ENCODE measurements at regions not wholly inside any gene's neighbourhood (a gene's known extent, or its start where the extent isn't known, plus 50 kb on each side); places are given as distances from the start of the nearest gene placed in this dataset.

DNA sequence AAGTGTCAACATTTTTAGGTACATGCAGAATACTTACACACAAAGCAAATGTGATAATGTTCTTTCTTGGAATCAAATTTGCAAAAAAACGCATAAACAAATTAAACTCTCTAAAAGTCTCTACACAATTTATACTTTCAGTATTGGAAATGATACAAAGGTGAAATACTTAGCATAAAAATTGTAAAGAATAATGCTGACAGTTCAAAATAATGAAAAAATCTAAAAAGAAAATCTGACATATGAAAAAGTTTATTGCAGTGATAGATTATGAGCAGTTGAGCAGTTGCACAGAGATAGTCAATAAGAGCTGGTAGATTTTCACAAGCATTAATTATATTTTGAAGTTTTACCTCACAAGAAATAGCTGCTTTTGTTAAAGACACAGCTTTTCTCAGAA lies 1176.4 kb upstream of the EYS start:
- no peak for DNase-seq

DNA sequence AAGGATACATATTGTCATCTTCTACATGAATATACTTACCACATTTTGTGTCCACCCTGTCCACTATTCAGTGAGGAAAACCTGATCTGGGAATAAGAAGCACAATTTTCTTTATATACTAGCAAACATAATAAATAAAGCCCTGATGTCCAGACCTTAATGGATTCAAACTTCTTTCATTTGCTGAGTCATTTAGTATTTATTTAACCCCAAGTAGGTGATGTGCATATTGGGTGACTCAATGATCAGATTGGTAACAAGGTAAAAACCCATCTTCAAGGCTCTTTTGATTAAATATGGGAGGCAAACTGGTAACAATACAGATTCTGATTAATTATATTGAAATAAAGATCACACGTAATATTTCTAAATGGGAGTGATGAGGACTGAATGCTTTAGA lies 1159.8 kb upstream of the EYS start:
- DNase-seq: no peak

DNA sequence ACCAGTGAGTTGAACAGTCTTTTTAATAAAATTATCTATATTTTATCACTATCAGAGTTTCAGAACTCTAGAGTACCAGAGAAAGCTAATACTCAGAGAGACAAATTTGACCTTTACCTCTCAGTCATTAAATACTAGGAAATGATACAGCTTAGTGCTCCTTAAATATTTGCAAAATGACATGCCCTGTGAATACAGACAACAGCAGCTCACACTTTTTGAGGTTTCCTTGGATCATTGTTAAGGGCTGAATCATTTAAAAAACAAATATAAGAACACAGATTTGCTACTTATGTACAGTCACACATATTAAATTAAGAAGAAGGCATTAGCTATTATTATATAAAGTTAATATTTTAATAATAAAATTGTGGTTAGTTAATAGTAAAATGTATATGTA lies 1158.7 kb upstream of the EYS start:
- no peak for DNase-seq

GRCh38 chr6:66861007-66861541 lies 1154.0 kb upstream of the EYS start:
- DNase-seq: no peak

GRCh38 chr6:66860328-66860727 lies 1153.3 kb upstream of the EYS start:
- DNase-seq: no peak

DNA sequence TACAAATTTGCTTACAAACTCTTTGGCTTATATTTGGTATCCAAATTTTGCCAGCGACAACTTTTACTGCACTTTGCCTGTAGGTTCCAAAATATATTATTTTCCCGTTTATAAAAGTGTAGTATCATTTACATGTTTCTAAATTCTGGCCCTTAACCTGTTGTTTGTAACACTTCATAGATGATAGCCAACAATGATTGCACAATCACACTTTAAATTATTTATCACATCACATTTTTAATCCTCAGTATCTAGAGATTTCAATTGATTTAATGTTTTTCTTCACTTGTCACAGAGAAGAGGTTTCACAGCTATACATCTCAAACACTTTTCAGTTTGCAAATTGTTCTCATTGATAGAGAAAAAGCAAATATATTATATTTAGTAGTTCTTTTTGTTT lies 1151.2 kb upstream of the EYS start:
- no peak for DNase-seq

DNA sequence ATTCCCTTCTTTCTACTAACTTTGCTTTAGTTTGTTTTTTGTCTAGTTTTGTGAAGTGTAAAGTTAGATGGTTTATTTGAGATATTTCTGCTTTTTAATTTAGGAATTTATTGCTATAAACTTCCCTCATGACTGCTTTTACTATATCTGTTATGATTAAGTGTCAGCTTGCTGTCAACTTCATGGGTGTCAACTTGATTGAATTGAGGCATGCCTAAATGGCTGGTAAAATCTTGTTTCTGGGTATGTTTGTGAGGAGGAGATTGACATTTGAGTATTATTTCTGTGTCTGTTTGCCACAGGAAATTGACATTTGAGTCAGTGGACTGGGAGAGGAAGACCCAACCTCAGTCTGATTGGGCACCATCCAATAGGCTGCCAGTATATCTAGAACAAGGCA lies 1147.0 kb upstream of the EYS start:
- DNase-seq: no peak

DNA sequence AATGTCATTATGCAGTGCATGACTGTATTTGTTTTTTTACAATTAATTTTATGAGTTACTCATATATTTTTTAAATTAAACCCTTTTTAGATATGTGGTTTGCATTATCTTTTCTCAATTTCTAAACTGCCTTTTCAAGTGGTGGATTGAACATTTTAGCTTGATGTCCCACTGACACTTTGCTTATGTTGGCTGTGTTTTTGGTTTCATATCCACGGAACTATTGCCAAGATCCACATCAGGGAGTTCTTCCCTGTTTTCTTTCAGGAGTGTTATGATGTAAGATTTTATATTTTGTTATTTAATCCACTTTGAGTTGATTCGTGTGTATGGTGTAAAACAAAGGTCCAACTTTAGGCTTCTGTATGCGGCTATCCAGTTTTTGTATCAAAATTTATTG lies 1144.9 kb upstream of the EYS start:
- no peak for DNase-seq

- DNase-seq: no peak
These were observed 1142.8 kb upstream of the EYS start for GRCh38 chr6:66849843-66850242.

GRCh38 chr6:66848244-66848953 lies 1141.4 kb upstream of the EYS start:
- no peak for DNase-seq

GRCh38 chr6:66838764-66839163 lies 1131.7 kb upstream of the EYS start:
- DNase-seq: no peak

DNA sequence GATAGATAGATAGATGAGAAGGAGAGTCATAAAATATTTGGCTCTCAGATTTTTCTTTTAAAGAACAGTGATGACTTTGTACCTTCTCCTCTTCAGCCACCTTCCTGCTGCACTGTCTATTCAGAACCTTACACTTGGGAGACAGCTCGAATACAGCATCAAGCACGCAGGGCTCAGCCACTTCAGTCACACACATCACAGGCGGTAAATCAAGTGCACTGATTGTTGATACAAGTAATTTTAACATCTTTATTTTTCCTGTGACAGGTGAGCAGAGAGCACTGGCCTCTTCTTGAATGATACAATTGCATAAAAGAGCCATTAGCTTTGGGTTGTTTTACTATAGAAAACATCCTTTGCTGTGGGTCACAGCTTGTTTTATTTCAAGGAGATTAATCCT lies 1118.5 kb upstream of the EYS start:
- DNase-seq: no peak

GRCh38 chr6:66814156-66814555 lies 1107.1 kb upstream of the EYS start:
- no peak for DNase-seq

DNA sequence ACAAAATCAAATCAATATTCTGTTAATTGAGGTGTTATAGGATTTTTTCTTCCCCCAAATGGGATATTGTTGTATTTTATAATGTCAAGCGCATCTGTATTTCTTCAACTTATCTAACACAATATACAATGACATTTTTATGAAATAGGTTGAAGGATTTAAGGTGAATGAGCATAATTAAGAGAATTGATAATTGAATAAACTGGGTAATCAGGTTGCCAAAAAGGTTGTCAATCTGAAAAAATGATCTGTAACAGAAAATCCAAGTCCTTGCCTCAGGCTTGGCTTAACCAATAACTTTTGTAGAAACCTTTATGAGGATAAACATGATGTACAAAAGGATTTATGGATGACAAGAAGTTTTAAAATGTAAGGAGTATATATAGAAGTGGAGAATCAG lies 1101.7 kb upstream of the EYS start:
- no peak for DNase-seq

GRCh38 chr6:66796987-66797386 lies 1090.0 kb upstream of the EYS start:
- no peak for DNase-seq

DNA sequence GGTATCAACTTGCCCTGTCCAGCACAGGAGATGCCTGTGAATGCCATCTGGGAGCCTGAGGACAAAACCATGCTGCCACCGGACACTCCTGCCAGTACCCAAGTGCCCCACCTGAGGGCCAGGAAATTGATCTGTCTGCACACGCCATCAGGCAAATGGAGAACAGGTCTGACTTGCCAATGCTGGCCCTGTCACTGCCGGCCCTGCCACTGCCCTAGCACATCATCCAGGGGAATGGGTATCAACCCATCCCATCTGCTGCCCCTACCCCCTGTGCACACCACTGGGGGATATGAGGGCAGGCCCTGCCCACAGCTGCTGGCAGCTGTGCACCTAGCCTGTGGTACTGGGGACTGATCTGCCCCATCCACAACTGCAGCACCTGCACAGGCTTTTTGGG lies 1081.6 kb upstream of the EYS start:
- DNase-seq: no peak

DNA sequence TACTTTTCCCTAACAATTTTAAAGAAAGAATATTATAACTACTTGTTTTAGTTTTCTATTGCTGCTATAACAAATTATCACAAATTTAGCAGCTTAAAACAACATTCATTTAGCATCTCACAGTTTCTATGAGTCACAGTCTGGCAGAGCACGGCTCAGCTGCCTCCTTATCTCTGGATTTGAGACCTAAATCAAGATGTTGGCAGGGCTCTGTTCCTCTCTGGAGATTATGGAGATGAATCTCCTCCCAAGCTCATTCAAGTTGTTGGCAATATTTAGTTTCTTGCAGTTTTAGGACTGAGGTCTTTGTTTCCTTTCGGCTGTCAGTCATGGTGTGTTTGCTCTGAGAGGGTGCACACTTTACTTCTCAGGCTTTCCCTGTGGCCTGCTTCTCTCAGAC lies 1065.8 kb upstream of the EYS start:
- no peak for DNase-seq

DNA sequence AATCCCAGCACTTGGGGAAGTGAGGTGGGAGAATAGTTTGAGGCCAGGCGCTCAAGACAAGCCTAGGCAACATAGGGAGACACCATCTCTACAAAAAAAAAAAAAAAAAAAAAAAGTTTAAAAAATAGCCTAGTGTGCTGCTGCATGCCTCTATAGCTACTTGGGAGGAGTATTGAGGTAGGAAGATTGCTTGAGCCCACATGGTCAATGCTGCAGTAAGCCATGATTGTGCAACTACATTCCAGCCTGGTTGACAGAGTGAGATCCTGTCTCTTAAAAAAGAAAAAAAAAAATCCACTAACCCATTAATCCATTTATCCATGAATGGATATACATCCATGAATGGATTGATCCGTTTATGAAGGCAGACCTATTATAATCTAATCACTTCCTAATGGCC lies 1064.6 kb upstream of the EYS start:
- DNase-seq: no peak

GRCh38 chr6:66751630-66752029 lies 1044.6 kb upstream of the EYS start:
- no peak for DNase-seq

- no peak for DNase-seq
These were observed 1033.3 kb upstream of the EYS start for GRCh38 chr6:66740346-66740745.

DNA sequence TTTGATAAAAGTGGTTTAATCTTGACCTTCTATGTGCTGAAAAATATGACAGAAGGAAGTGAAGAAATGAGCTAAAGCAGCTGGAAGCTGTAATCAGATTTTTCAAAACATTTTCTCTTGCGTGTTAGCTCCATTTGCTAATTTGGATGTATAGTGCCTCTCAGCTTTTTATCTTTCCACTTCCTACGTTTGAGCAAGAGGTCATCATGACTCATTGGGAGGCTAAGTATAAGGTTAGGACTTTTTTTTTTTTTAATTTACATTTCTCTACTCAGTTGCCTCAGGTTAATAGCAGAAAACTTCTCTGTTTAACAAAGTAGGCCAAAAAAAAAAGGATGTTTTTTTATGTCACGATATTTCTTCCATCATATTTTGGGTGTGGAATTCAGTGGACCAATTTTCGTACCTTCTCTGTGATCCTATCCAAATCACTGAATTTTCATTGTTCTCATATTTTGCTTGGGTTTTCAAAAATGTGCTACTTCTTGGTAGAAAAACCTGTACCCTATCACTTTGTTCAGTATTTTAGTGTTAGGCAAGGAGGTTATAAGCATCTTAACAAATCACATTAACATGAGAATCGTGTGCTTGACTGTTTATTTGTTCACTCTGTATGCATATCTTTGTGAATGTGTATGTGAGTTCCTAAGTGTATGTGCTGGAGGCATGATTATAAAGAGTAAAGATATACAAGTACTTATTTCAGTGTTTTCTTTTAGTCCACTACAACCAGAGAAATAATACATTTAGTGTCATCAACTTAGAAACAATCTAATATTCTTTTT lies 1028.3 kb upstream of the EYS start:
- no peak for DNase-seq

GRCh38 chr6:66731310-66731709 lies 1024.3 kb upstream of the EYS start:
- DNase-seq: no peak

DNA sequence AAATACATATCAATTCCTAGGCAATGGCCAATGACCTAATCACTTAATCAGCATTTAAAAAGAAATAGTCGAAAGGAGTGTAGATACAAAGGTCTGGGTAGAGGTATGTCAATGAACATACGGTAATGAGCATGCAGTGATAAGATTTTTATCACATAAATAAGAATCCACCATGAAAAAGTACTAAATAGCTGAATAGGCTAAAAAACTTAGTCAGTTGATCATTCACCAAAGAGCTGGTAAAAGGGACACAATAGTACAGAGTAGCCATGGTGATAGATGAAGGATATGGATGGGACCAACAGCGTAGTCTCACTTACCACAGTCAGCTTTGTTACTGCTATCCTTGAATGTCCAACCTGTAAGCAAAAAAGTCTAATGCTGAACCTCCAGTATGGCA lies 1018.6 kb upstream of the EYS start:
- DNase-seq: no peak

- DNase-seq: no peak
These were observed 1010.8 kb upstream of the EYS start for GRCh38 chr6:66717801-66718200.

Data from T-helper 1 cell (primary cell).